LHCN-M2 (cell line): ENCODE measurements at regions not wholly inside any gene's neighbourhood (a gene's known extent, or its start where the extent isn't known, plus 50 kb on each side); places are given as distances from the start of the nearest gene placed in this dataset.
A peak's percentile ranks its signal among the peaks of the same experiment; 100 is the strongest.
"Not testable (repeated sequence)": the region's sequence is repeated elsewhere in the genome, so short reads cannot be mapped to it uniquely, and the experiment has no call there.

ENCODE experiments used
- DNase-seq: peaks from one replicate; pipeline ENCODE4 v3.0.0-alpha.2; 2012; ENCODE audit warnings: low read depth

DNA sequence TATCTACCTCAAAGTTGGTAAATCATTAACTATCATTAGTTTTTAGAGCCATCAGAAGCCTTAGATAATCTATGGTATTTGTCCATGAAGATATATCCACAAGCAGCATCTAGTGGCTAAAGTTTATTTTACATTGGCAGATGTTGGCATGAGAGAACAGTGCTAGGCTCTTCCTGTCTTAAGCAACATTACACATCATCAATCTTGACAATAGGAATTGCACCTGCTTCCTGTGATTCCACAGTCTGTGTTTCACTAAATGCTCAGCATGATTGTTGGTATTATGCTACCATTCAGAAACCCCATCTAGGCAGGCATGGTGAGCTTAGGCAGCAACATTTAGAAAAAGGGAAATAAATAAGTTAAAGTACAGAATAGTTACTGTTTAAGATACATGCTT, 246.6 kb downstream of the SLCO4C1 start:
- DNase-seq = no peak

GRCh38 chr5:102048940-102049339, 247.1 kb downstream of the SLCO4C1 start:
- DNase-seq = no peak

- not testable (repeated sequence) for DNase-seq
These were observed 249.0 kb downstream of the SLCO4C1 start for GRCh38 chr5:102047073-102047472.

DNA sequence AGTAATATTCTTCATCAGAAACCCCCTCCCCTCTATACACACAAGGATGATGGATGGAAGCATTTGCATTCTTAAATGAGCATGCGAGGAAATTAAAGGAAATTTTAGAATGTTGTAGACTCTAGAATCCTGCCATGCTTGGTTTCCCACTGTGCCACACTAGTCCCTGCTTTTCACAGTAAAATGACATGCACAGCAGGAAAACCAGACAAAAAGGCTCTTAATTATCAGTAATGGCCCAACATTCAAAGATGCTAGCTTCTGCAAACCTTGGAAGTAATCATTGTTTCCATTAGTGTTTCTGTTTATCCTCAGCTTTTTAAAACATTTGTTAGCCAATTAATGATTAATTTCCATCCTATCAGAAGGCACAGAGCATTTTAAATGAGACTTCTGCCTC, 255.8 kb downstream of the SLCO4C1 start:
- DNase-seq = no peak

GRCh38 chr5:102036927-102037326, 259.2 kb downstream of the SLCO4C1 start:
- DNase-seq = no peak

- DNase-seq = no peak
These were observed 264.4 kb downstream of the SLCO4C1 start for GRCh38 chr5:102031711-102032110.

- no peak for DNase-seq
These were observed 277.4 kb downstream of the SLCO4C1 start for GRCh38 chr5:102018690-102019089.

DNA sequence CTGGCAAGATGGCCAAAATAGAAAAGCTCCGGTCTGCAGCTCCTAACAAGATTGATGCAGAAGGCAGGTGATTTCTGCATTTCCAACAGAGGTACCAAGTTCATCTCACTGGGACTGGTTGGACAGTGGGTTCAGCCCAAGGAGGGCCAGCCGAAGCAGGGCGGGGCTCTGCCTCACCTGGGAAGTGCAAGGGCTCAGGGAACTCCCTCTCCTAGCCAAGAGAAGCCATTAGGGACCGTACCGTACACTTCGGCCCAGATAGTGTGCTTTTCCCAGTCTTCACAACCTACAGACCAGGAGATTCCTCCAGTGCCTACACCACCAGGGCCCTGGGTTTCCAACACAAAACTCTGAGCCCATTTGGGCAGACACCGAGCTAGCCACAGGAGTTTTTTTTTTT, 277.8 kb downstream of the SLCO4C1 start:
- DNase-seq = no peak

- DNase-seq = no peak
These were observed 281.7 kb downstream of the SLCO4C1 start for GRCh38 chr5:102014371-102014770.

GRCh38 chr5:102010644-102011043, 285.4 kb downstream of the SLCO4C1 start:
- no peak for DNase-seq

DNA sequence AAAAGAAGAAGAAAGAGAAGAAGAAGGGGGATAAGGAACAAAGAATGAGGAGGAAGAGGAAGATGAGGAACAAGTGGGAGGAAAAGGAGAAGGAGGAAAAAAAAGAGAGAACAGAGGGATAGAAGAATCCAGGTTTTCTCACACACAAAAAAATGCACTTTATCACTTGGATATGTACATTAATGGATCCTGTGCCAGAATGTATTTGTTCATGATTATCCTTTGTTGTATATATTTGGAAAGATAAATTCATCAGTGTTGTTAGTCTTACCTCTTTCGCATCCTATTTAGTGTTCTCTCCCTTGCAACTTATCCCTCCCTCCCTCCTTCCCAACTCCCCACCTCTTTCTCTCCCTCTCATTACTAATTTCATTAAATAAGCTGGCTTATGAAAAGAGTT, 298.8 kb downstream of the SLCO4C1 start:
- DNase-seq = no peak

- no peak for DNase-seq
These were observed 300.5 kb downstream of the SLCO4C1 start for GRCh38 chr5:101995585-101995984.

DNA sequence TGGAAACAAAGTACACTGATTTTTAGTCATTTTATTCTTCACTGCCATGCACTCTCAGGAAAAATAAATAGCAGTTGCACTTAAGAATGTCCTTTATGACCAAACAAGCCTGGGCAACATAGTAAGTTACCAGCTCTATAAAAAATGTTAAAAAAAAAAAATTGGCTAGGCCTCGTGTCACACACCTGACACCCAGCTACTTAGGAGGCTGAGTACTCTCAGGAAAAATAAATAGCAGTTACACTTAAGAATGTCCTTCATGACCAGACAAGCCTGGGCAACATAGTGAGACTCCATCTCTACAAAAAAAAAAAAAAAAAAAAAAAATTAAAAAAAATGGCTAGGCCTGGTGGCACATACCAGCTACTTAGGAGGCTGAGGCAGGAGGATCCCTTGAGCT, 304.6 kb downstream of the SLCO4C1 start:
- DNase-seq = no peak

DNA sequence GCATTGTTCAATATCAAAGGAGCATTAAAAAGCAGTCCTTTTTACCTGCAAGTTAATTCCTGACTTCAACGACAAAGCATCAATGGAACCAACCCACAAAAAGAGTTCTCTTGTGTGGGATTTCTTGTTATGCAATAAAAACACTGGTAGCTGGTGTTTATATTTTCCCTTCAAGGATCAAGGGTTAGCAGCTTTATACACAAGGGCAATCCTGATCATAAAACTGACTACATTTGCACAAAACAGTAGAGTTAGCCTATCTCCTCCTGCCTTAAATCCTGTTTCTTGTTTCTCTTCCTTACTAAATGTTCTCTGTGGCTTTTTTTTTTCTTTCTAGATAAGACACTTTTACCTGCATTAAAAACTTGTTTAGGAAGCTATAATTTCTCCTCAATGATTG, 306.4 kb downstream of the SLCO4C1 start:
- no peak for DNase-seq

DNA sequence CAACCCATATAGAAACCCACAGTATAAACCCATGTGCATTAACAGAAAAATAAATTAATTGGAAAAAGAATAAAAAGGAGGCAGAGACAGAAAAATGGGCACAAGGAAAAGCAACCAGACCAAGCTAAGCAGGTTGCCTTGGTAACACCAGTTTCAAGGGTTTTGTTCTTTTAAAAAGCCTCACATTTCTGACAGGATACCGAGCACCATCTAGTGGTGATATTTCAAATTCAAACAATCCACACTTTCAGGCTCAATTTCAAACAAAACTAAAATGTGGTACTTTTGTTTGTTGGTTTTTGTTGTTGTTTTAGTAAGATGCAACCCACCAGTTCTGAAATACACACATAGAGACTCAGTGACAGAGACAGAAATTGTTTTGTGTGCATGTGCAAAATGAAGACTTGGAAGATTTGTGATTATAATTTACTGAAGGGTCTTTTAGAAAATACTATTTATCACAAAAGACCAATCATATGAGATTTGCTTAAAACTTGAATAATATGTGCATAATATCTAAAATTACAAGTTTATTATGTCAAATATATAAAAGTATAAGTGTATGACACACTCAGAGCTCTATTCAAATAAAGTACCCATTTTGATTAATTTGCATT, 318.2 kb downstream of the SLCO4C1 start:
- peak; percentile 8 for DNase-seq

DNA sequence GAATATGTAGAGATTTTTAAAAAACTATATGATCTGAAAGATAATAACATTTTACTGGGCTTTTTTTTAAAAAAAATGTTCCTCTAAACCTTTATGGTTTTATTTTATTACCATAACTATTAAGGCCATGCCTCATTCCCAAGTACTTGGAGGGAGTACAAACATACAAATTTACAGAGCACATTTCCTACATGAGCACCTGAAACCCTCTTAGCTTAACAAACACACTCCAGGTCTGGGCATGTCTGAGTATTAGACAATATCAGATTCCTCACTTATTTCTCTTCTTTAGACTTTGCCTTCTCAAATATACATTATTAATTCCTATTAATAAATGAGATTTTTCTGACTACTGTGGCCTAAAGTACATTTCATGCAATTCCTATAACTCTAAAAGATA, 319.2 kb downstream of the SLCO4C1 start:
- no peak for DNase-seq

- no peak for DNase-seq
These were observed 326.3 kb downstream of the SLCO4C1 start for GRCh38 chr5:101969742-101970141.

GRCh38 chr5:101966476-101966875, 329.6 kb downstream of the SLCO4C1 start:
- DNase-seq = no peak

- no peak for DNase-seq
These were observed 340.2 kb downstream of the SLCO4C1 start for GRCh38 chr5:101955891-101956290.

- no peak for DNase-seq
These were observed 346.1 kb downstream of the SLCO4C1 start for GRCh38 chr5:101950019-101950418.

DNA sequence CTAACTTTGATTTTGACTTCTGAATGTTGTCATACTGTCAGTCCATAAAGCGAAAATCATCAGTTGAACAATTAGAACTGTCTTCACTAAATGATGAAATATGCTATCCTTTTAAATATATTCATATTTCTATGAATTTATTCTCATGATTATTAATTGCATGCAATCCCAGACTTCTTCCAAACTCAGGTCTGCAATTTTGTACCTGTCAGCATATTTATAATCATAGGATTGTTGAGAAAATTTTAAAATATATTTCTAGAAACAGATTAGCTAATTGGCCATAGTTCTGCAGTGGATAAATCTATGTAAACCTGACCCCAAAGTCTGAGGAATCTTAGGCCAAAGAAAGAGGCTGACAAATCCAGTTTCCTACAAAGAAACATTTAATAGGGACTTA, 347.5 kb downstream of the SLCO4C1 start:
- DNase-seq = no peak

GRCh38 chr5:101943784-101944183, 352.3 kb downstream of the SLCO4C1 start:
- no peak for DNase-seq

DNA sequence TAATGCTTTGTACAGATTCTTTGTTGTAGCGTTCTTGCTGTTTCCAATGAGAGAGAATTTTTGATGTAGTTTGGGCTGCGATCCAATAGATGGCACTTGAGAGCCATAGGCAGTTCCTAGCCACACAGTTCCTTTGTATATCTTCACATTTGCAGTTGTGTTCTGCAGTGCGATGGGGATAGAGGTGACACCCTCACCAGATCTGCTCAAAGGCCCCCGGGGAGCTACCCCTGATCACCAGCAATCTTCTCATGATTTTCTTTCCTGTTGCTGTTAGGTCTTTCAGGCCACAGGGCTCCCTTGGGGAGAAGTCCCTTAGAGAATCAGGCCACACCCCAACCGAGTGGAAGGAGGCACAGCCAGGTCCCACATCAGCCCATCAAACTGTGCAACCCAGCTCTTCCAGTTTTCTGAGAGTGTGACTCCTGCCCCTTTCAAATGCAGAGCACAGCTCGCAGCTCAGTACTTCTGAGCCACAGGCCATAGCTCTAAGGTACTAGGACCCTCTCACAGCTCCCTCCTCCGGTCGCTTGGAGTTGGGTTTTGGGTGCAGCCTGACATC, 353.7 kb downstream of the SLCO4C1 start:
- DNase-seq = no peak

DNA sequence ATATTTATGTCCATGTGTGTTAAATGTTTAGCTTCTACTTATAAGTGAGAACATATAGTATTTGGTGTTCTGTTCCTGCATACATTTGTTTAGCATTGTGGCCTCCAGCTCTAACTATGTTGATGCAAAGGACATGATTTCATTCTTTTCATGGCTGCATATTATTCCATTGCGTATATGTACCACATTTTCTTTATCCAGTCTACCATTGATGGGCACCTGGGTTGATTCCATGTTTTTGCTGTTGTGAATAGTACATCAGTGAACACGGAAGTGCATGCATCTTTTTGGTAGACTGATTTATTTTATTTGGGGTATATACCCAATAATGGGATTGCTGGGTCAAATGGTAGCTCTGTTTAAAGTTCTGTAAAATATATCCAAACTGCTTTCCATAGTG, 359.0 kb downstream of the SLCO4C1 start:
- DNase-seq = no peak
